ENCODE measurements at regions not wholly inside any gene's neighbourhood (a gene's known extent, or its start where the extent isn't known, plus 50 kb on each side); places are given as distances from the start of the nearest gene placed in this dataset.
A peak's percentile ranks its signal among the peaks of the same experiment; 100 is the strongest.

DNA sequence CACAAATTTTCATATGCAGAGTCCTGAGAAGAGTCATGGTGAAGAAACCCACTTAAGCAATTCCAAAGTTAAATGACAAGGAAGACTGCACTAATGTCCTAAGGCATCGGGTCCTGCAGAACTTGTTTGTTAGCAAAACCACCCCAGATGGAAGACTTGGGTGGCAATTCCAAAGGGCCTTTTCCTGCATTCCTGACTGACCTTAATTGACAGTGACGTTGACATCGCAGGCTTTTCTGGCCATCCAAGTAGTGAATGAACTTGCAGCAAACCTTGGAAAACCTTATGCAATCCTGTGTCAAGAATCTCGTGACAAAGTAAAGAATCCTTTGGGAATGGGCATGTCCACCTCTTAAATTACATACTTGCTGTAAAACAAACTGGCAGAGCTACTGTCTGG lies 112.5 kb upstream of the SH3BP4 start:
- no peak for DNase-seq (ENCODE audit: low spot score)

DNA sequence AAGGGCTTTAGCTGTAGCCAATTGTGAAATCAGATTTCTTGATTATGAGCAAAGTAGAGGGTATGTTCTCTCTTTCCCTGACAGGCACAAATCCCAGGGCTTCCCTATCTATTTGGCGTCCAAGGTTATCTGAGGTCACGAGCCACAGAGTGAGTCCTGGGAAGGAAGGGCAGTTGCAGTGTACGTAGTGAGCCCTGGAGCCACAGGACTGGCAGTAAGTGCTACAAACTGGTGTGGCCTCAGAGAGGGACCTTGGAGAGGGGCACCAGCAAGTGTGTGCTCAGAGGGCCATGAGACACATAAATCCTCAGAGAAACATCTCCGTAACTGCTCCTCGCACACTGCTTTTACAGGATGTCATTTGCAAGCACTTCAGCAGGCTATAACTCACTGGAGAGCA lies 115.5 kb upstream of the SH3BP4 start:
- DNase-seq (ENCODE audit: low spot score), result no peak

DNA sequence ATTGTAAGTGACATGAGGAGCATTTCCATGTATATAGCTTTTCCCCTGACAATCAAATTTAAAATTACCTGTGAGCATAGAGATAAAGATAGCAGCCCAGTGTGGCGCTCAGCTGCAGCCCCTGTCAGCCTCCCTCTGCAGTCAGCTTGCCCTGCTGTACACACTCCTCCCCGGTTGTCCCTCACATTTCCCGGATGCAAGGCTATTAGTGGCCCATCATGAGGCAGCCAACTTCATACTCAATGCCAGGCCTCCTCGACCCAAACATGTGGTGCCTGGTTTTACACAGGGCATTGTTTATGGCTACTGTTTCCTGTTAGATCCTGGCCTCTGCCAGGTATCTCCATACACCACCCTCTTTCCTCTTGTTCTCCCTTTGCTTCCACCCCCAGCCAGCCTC lies 116.1 kb upstream of the SH3BP4 start:
- DNase-seq (ENCODE audit: low spot score), result no peak

DNA sequence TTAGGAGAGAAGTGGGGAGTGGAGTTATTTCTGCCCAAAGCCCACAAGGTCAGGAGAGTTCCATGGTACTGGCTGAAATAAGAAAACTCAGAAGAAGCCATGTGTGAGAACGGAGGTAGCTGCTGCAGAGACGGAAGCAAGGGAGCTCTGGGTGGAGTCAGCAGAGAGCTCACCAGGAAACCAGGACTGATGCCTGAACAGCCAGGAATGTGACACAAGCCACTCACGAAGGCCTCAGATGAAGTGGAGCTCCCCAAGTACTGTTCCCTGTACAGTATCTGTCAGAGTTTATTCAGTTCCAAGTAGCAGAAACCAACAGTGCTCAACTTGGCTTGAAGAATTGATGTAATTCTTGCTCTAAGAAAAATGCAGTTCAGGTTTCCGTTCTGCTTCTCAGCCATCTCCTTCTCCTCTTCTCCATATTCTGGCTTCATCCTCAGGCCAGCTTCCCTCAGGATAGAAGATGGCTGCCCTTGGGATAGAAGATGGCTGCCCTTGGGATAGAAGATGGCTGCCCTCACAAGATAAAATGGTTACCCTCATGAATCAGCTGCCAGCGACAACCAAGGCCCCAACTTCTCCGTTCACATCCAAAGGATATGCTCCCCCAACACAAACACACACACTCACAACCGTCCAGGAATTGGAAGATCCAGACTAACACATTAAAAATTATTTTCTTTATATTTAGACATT lies 117.4 kb upstream of the SH3BP4 start:
- no peak for DNase-seq (ENCODE audit: low spot score)

DNA sequence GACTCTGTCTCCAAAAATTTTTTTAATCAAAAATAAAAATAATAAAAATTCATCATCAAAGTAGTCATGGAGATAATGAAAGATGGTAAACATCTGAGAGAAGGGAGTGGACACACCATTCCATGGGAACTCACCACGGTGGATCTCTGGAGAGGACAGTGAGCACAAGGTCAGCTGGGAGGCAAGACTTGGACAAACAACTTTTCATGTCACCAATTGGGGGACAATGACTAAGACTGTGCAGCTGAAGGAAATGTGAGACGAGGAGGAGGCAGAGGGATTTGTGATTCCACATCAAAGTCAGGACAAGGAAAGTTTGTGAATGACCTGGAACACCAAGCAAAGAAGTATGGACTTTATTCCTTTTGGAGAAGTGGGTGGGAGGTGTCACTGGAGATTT lies 121.0 kb upstream of the SH3BP4 start:
- no peak for DNase-seq (ENCODE audit: low spot score)

DNA sequence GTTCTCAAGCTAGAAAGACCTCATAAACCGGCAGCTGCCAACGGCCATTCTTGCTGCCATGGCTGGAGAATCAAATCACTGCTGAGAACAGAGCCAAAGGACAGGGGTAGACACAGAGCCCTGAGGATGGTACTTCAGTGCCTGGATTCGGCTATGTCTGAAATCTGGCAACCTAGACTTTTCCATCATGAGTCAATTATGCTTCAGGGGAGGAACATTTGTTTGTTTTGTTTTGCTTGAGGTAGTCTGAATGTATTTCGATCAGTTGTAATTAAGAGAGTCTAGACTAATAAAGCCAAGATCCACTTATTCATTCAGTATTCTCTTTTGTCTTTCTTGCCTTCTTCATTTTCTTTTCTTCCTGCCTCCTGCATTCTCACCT lies 122.8 kb upstream of the SH3BP4 start:
- no peak for DNase-seq (ENCODE audit: low spot score)

DNA sequence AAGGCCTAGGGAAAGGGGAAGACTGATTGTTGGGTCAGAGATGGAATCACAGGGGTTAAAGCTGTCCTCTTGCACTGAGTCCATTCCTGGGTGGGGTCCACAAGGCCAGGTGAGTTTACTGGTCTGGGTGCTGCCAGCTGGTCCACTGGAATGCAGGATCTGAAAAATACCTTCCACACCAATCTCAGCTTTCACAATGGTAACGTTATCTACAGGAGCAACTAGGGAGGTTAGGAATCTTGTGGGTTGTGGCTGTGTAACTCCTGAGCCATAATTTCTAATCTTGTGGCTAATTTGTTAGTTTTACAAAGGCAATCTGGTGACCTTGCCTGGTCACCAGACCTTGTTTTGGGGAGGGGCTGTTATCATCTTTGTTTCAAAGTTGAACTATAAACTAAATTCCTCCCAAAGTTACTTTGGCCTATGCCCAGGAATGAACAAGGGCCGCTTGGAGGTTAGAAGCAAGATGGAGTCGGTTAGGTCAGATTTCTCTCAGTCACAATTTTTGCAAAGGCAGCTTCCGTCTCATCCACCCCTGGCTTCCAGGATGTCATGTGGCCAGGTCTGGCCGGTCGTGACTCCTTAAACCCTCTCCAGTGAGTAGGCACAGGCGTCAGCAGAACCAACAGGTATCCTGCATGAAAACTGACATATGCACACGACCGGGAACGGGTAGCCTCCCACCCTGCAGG lies 123.3 kb upstream of the SH3BP4 start:
- DNase-seq (ENCODE audit: low spot score), result no peak

DNA sequence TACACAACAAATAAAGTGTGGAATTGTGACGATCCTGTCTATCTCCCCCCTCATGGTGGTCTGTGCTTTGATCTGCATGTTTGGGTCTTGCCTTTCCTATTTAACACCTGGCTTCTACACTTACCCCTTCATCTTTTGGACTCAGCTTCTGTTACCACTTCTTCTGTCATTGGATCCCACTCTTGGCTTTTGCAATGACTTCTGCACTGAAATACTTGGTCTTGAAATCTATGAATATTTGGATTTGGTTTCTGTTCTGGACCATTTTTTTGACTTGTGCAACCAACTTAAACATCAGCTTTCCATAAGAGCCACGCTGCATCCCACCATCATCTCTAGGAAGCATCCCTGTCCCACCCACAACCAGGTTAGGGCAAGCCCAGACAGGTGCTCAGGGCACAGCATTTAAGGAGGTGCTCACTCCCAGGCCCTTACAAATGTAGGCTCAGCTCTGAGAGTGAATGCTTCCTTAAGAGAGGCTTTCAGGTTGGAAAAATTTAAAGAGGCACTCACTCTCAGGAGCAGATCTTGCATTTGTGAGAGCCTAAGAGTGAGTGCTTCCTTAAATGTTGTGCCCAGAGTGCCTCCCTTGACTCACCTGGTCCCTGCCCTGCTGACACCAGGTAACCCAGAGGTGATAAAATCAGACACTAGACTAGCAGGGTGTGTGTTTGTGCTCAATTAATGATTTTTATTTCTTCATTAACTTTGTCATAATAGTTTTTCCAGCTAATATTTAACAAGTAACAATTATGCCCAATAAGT lies 124.5 kb upstream of the SH3BP4 start:
- no peak for DNase-seq (ENCODE audit: low spot score)

DNA sequence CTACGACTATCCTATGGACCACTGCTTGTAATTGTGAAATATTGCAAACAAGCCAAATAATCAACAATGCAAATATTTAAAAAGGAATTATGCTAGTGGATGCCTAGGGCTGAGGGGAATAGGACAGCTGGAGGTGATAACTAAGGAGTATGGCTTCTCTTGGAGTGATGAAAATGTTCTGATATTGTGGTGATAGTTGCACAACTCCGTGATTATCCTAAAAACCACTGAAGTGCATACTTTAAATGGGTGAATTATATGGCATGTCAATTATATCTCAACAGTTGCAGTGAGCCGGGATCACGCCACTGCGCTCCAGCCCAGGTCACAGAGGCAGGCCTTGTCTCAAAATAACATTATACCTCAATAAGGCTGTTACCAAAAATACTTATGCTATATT lies 125.1 kb upstream of the SH3BP4 start:
- DNase-seq (ENCODE audit: low spot score), result no peak

DNA sequence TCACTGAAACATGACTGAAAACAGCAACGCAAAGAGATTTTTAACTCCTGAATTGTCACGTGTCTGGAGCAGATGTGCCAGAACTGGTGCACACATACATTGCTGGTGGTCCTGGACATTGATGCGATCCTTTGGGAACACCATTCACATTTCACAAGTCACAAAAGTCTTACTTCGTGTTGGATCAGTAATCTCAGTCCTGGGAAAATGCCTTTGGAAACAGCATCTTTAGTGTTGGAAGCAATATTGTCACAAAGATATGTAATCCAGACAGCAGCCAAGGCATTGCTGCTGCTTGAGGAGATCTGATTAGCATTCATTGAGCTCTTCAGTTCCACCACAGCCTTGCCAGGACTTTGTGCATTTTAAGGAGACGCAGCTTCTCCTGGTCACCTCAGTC lies 126.2 kb upstream of the SH3BP4 start:
- no peak for DNase-seq (ENCODE audit: low spot score)

DNA sequence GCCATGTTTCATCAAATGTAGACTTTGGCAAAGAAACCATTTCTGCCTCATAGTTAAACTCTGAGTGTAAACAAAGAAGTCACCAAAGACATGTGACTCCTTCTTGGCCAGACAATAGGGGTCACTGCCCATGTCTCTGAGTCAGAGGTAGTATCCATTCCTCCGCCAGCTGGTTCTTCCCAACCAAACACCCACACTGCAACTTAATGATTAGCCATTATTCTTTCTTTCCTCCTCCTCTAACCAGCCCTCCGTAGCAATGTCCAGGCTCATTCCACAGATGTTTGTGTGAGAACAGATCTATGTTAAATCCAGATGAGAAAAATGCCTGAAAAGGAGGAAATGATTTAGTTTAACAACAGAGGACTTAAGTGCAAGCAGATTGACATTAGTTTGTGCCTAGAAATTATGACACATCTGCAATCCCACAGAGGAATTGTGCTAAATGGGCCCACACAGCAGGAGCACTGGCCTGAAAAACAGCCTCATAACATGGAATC lies 127.9 kb upstream of the SH3BP4 start:
- no peak for DNase-seq (ENCODE audit: low spot score)

DNA sequence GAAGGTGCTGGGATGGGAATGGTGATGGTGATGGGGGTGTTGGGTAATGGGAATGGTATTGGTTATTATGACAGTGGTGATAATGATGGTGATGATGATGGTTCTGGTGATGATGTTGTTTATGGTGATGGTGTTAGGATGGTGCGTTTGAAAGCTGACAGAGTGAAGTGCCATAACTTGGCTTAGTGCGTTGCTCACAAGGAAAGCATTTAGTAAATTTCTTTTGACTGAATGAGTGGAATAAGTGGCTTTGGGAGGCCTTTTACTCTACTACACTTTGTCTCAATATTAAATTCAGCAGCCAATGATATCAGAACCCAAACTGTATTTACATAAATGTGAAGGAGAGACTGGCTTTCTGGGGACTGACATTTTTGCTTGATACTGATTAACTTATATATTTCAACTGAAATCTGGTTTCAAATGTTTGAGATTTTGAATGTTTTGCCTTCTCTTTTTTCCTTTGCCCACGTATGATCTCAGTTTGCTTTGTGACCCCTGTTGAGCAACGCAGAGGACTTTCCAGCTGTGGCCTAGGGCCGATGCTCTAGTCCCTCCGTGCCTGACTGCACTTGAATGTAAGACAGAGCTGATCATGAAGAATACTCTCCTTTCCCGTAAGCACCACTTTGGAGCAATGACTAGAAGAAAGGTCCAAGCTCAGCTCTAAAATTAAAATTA lies 128.5 kb upstream of the SH3BP4 start:
- DNase-seq (ENCODE audit: low spot score), result no peak

DNA sequence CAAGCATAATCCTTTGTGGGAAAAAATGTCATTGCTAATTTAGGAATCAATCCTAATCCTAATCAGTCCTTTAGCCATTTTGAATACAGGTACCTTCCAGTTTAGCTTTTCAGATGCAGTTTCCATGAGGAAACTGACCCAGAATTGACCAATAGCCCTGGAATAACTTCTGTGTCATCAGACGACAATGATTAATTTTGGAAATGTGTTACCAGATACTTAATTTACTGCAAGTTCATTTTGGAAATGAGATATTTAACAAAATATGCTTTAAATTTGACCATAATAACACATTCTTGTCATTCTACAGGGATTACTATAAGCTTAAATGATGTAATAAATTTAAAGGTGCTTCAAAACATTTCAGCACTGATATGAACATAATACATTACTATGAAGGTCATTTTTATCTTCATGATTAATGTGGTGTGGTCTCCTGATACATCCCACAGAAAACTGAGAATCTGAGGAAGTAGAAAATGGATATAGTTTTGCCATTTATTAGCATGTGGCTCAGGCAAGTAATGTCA lies 129.8 kb upstream of the SH3BP4 start:
- DNase-seq (ENCODE audit: low spot score), result no peak

DNA sequence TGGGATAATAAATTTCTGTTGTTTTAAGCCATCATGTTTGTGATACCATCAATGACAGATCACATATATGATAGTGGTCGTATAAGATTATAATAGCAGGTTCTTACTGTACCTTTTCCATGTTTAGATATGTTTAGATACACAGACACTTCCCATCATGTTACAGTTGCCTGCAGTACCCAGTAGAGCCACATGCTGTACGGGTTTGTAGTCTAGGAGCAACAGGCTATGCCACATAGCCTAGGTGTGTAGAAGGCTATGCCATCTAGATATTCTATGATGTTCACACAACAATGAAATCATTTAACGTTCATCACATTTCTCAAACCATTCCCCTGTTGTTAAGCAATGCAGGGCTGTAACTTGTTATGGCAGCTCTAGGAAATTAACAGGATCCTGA lies 132.9 kb upstream of the SH3BP4 start:
- no peak for DNase-seq (ENCODE audit: low spot score)

DNA sequence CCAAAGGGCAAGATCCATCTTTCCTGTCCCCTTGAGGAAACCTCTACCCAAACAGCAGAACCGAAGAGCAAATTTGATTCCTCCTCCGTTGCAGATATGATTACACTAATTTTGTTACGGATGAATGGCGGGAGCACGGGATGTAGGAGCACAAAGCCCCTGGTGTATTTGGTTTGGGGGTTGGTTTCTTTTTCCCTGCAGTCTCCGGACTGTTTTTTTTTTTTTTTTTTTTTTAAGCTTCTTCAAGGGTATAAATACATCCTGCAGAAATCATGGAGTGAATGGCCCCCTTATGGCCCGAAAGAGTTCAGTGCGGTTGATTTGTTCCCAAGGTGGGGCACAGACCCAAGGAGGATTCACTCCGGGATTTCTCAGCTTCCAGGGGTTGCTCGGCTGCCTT lies 135.3 kb upstream of the SH3BP4 start:
- DNase-seq (ENCODE audit: low spot score), result no peak

DNA sequence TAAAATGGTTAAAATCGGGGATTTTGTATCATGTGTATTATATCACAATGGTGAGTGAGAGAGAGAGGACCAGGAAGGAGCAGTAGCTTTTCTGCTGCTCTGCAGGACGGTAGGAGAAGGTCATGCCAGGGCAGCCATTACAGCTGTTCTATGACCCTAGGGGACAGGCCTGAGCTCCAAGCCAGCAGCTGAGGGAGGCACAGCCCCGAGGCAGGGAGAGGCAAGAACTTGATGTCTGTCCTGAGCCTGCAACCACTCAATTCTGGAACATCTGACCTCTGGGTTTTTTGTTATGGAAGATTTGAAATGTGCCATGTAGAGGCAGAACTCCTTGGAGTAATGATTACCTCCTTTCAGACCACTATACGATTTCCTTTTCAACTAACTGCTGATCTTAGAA lies 135.8 kb upstream of the SH3BP4 start:
- DNase-seq (ENCODE audit: low spot score), result no peak

DNA sequence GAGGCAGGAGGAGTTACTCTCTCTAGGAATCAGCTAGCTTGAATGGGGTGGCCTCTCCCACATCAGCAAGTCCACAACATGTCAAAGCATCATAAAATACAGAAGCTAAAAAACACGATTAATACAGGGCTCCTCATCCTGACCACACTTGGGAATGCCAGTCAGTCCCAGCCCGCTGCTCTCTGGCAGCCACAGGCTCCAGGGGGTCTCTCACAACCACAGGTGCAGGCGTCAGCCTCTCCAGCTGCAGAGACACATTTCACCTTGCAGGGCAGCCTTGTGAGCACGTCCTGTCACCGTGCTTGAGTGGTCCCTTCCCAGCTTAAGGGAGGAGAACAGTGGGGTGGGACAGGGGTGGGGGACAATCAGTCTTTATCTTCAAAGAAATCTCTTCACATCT lies 137.4 kb upstream of the SH3BP4 start:
- no peak for DNase-seq (ENCODE audit: low spot score)

DNA sequence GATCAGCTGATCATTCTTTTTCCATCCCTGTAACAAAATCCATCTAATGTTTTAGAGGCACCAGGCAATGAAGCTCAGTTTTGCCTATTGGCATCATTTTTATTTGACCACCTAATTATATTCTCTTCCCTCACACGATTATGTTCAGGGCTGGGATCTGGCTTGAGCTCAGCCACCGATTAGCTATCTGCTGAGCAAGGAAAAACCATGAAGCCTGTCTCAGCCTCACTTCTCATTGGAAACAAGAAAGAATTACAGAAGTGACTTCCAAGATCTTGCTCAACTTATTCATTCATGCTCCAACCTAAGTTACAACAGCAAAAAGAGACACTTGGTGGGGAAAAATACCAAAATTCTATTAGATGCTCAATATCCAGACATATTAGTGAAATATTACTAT lies 139.0 kb upstream of the SH3BP4 start:
- DNase-seq (ENCODE audit: low spot score), result no peak

DNA sequence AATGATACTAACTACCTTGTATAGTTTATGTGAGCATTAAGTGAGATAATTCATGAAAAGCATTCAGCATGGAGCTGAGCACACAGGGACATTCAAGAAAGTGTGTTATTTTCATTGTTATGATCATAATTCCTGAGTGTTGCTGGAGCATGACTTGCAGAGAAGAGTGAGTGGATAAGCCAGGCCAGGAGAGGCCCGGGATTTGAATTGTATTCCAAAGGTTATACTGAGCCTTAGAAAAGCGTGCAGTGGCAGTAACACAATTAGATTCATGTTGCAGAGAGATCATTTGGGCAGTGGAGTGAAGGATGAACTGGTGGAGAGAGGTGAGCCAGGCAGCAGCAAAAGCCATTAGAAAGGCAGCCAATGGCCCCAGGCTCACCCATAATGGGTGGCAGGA lies 142.9 kb upstream of the SH3BP4 start:
- no peak for DNase-seq (ENCODE audit: low spot score)

DNA sequence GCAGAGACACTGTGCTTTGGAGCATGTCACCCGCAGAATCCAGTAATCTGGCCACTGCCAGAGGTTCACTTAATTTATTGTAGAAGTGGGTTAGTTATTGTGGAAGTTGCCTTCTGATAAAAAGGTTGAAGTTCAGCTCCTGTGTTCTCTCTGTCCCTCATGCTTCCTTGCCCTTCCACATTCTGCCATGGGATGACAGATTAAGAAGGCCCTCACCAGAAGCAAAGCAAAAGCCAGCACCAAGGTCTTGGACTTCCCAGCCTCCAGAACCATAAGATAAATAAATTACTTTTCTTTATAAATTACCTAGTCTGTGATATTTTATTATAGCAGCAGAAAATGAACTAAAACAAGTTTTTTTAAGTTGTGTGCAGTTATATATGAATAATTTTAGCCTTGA lies 145.0 kb upstream of the SH3BP4 start:
- DNase-seq (ENCODE audit: low spot score), result peak; percentile 8

DNA sequence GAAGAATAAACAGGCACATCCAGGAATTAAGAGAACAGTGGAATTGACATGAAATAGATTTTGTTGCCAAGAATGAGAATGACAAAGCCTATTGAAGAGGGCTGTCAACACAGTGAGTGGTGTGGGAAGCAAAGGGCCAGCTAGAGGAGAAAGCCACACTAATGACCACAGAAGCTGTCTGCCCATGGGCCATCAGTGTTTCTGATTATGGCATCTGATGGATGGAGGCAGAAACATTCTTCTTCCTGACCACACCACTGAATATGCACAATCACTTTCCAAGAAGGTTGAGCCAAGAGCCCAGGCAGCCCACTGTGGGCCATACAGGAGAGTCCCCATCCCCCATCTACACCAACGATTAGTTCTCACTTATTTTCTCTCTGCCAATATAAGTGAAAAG lies 146.0 kb upstream of the SH3BP4 start:
- peak; percentile 6 for DNase-seq (ENCODE audit: low spot score)

DNA sequence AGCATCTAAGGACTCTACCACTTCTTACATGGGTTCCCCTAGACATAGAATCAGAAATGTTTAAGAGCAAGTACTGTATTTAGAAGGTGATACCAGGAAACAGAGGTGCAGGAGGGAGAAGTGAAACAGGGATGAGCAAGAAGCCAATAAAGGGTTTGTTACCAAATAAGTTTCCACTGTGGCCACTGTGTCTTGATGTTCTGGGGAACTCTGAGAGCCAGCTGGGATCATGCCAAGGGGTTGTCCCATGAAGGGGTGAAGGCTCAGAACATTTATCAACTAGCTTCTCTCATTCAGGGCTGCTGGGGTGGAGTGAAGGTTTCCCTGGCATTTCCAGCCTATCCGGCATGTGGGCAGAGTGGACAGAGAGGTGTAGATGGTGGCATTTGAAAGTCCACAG lies 147.1 kb upstream of the SH3BP4 start:
- DNase-seq (ENCODE audit: low spot score), result peak; percentile 55

Data from mesenteric fat pad (tissue), 1 donor.